Neural progenitor cell (in vitro differentiated cells): ENCODE measurements at regions not wholly inside any gene's neighbourhood (a gene's known extent, or its start where the extent isn't known, plus 50 kb on each side); places are given as distances from the start of the nearest gene placed in this dataset.

Source experiments
- EZH2phosphoT487 ChIP-seq: fragments of 200-600 bp; sonication (generic); IDR thresholded peaks from 2 replicates; pipeline ENCODE4 v1.6.1; 2017; ENCODE audit warnings: antibody characterized with exemption
- TF ChIP-seq, protein P1 (sequence below): fragments of 200-600 bp; sonication (generic); IDR thresholded peaks from 2 replicates; pipeline ENCODE4 v1.5.1; 2017; ENCODE audit warnings: antibody characterized with exemption, mild to moderate bottlenecking

DNA sequence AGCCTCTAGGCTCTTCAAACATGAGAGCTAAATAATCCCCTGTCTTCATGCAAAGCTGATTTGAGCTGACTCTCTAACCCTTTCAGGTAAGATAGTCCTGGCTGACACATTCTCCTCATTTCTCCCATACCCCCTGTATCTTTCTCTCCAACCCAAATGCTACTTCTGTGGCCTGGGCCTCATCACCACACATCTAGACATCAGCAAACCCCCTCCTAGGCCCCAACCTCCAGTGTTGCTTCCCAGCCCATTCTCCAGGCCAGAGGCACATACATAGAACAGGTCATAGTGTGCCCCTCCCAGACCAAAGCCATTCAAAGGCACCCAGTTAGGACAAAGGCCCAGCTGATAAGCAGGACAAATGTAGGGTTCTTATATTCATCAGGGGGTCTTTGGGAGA, 84.9 kb downstream of the ANKRD60 start:
- TF ChIP-seq, protein P1, sequence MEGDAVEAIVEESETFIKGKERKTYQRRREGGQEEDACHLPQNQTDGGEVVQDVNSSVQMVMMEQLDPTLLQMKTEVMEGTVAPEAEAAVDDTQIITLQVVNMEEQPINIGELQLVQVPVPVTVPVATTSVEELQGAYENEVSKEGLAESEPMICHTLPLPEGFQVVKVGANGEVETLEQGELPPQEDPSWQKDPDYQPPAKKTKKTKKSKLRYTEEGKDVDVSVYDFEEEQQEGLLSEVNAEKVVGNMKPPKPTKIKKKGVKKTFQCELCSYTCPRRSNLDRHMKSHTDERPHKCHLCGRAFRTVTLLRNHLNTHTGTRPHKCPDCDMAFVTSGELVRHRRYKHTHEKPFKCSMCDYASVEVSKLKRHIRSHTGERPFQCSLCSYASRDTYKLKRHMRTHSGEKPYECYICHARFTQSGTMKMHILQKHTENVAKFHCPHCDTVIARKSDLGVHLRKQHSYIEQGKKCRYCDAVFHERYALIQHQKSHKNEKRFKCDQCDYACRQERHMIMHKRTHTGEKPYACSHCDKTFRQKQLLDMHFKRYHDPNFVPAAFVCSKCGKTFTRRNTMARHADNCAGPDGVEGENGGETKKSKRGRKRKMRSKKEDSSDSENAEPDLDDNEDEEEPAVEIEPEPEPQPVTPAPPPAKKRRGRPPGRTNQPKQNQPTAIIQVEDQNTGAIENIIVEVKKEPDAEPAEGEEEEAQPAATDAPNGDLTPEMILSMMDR: no peak
- TF ChIP-seq EZH2phosphoT487: no peak
